ENCODE measurements at regions not wholly inside any gene's neighbourhood (a gene's known extent, or its start where the extent isn't known, plus 50 kb on each side); places are given as distances from the start of the nearest gene placed in this dataset.
A peak's percentile ranks its signal among the peaks of the same experiment; 100 is the strongest.
"Not testable (repeated sequence)": the region's sequence is repeated elsewhere in the genome, so short reads cannot be mapped to it uniquely, and the experiment has no call there.

GRCh38 chr14:52202151-52202550 lies 65.3 kb upstream of the PTGDR start:
- no peak for DNase-seq

- DNase-seq, result no peak
These were observed 77.1 kb upstream of the PTGDR start for GRCh38 chr14:52190337-52190931.

GRCh38 chr14:52189325-52189724 lies 78.2 kb upstream of the PTGDR start:
- no peak for DNase-seq

- DNase-seq, result no peak
These were observed 79.1 kb upstream of the PTGDR start for GRCh38 chr14:52188381-52188780.

GRCh38 chr14:52185178-52185577 lies 82.3 kb upstream of the PTGDR start:
- no peak for DNase-seq

- no peak for DNase-seq
These were observed 84.6 kb upstream of the PTGDR start for GRCh38 chr14:52182853-52183252.

GRCh38 chr14:52179141-52179790 lies 88.2 kb upstream of the PTGDR start:
- DNase-seq, result no peak

GRCh38 chr14:52175982-52176502 lies 91.5 kb upstream of the PTGDR start:
- DNase-seq, result no peak

GRCh38 chr14:52171932-52172331 lies 95.6 kb upstream of the PTGDR start:
- DNase-seq, result not testable (repeated sequence)

GRCh38 chr14:52166822-52167221 lies 98.0 kb upstream of the NID2 start:
- DNase-seq, result no peak

GRCh38 chr14:52155651-52156213 lies 86.9 kb upstream of the NID2 start:
- no peak for DNase-seq

- DNase-seq, result no peak
These were observed 86.3 kb upstream of the NID2 start for GRCh38 chr14:52154992-52155650.

- DNase-seq, result no peak
These were observed 85.1 kb upstream of the NID2 start for GRCh38 chr14:52153939-52154338.

- no peak for DNase-seq
These were observed 81.3 kb upstream of the NID2 start for GRCh38 chr14:52150162-52150561.

- DNase-seq, result no peak
These were observed 79.5 kb upstream of the NID2 start for GRCh38 chr14:52148371-52148770.

- no peak for DNase-seq
These were observed 77.6 kb upstream of the NID2 start for GRCh38 chr14:52146504-52146903.

- not testable (repeated sequence) for DNase-seq
These were observed 75.2 kb upstream of the NID2 start for GRCh38 chr14:52144099-52144498.

GRCh38 chr14:52142504-52142903 lies 73.6 kb upstream of the NID2 start:
- DNase-seq, result no peak

- DNase-seq, result peak; percentile 84
These were observed 62.9 kb upstream of the NID2 start for GRCh38 chr14:52131640-52132320.

GRCh38 chr14:52129721-52130120 lies 60.9 kb upstream of the NID2 start:
- DNase-seq, result no peak

GRCh38 chr14:52125885-52126284 lies 57.0 kb upstream of the NID2 start:
- no peak for DNase-seq

GRCh38 chr14:52124791-52125684 lies 56.2 kb upstream of the NID2 start:
- peak; percentile 63 for DNase-seq
